RCC 7860 (cell line): ENCODE measurements at regions not wholly inside any gene's neighbourhood (a gene's known extent, or its start where the extent isn't known, plus 50 kb on each side); places are given as distances from the start of the nearest gene placed in this dataset.
"Not testable (repeated sequence)": the region's sequence is repeated elsewhere in the genome, so short reads cannot be mapped to it uniquely, and the experiment has no call there.

Experiments
- DNase-seq: peaks from one replicate; pipeline ENCODE4 v3.0.0-alpha.2; 2015; ENCODE audit warnings: low spot score
- FAIRE-seq: peaks from 2 replicates; lab custom pipeline; 2012; peaks lifted over from hg19 to GRCh38; lab: Jason Lieb, UNC

GRCh38 chr10:23493711-23494110, 54.8 kb downstream of the OTUD1 start:
- FAIRE-seq: no peak

GRCh38 chr10:23496727-23497126, 57.9 kb downstream of the OTUD1 start:
- DNase-seq (no peak), FAIRE-seq (no peak)

More at GRCh38 chr10:23493711-23494110, 54.8 kb downstream of the OTUD1 start:
- DNase-seq: no peak

GRCh38 chr10:23499372-23500132, 60.7 kb downstream of the OTUD1 start:
- DNase-seq (no peak), FAIRE-seq (no peak)

- DNase-seq: no peak
- no peak for FAIRE-seq
Measured at GRCh38 chr10:23505797-23506465, 67.1 kb downstream of the OTUD1 start.

GRCh38 chr10:23512355-23513058, 73.6 kb downstream of the OTUD1 start:
- FAIRE-seq: peak; percentile 87
- DNase-seq: peak; percentile 88

GRCh38 chr10:23513621-23514020, 74.7 kb downstream of the OTUD1 start:
- FAIRE-seq, DNase-seq: not testable (repeated sequence)

GRCh38 chr10:23514321-23514720, 75.4 kb downstream of the OTUD1 start:
- peak; percentile 86 for FAIRE-seq
- peak; percentile 77 for DNase-seq

GRCh38 chr10:23516530-23516929, 77.7 kb downstream of the OTUD1 start:
- peak; percentile 23 for FAIRE-seq
- peak; percentile 22 for DNase-seq

GRCh38 chr10:23517155-23517554, 78.3 kb downstream of the OTUD1 start:
- DNase-seq (no peak), FAIRE-seq (no peak)

GRCh38 chr10:23521735-23522134, 82.9 kb downstream of the OTUD1 start:
- no peak for FAIRE-seq
- no peak for DNase-seq

GRCh38 chr10:23522345-23522744, 83.5 kb downstream of the OTUD1 start:
- DNase-seq: peak; percentile 29
- no peak for FAIRE-seq

- FAIRE-seq (no peak), DNase-seq (no peak)
Measured at GRCh38 chr10:23523251-23523650, 84.4 kb downstream of the OTUD1 start.

GRCh38 chr10:23525406-23525805, 86.5 kb downstream of the OTUD1 start:
- peak; percentile 16 for FAIRE-seq
- DNase-seq: peak; percentile 21

GRCh38 chr10:23528419-23528818, 89.5 kb downstream of the OTUD1 start:
- DNase-seq (no peak), FAIRE-seq (no peak)

GRCh38 chr10:23529625-23530024, 90.8 kb downstream of the OTUD1 start:
- DNase-seq: no peak
- FAIRE-seq: no peak

- FAIRE-seq: peak; percentile 80
Measured at GRCh38 chr10:23530079-23530478, 91.2 kb downstream of the OTUD1 start.

GRCh38 chr10:23533212-23533611, 94.3 kb downstream of the OTUD1 start:
- FAIRE-seq: no peak
- no peak for DNase-seq

More at GRCh38 chr10:23530079-23530478, 91.2 kb downstream of the OTUD1 start:
- DNase-seq: peak; percentile 23

GRCh38 chr10:23534326-23534725, 95.5 kb downstream of the OTUD1 start:
- no peak for FAIRE-seq
- no peak for DNase-seq

GRCh38 chr10:23534761-23535160, 95.9 kb downstream of the OTUD1 start:
- DNase-seq: no peak
- FAIRE-seq: no peak

GRCh38 chr10:23535381-23535780, 96.5 kb downstream of the OTUD1 start:
- no peak for FAIRE-seq

GRCh38 chr10:23538968-23539367, 100.1 kb downstream of the OTUD1 start:
- DNase-seq (no peak), FAIRE-seq (no peak)

More at GRCh38 chr10:23535381-23535780, 96.5 kb downstream of the OTUD1 start:
- DNase-seq: no peak
